HepG2 (cell line): ENCODE measurements at regions not wholly inside any gene's neighbourhood (a gene's known extent, or its start where the extent isn't known, plus 50 kb on each side); places are given as distances from the start of the nearest gene placed in this dataset.

Experiments used
- ATAC-seq: fragments of 200-7000 bp; cut with Tn5 transposase; 3 replicates; pipeline ENCODE4 v1.9.1; 2020; ENCODE audit warnings: mild to moderate bottlenecking, moderate library complexity
- BruUV-seq: library from RNA; stranded (reverse); fragments of 400-500 nt; replicated peaks from 2 replicates; lab custom pipeline; 2021; lab: Mats Ljungman, UMichigan
- CTCF ChIA-PET: fragments of 300-600 bp; formaldehyde crosslinking; extraction: SDS; loops from one replicate; lab custom pipeline; 2021; ENCODE audit warnings: low total read pairs, inconsistent platforms, low intra/inter-chr PET ratio; lab: Yijun Ruan, JAX
- POLR2A ChIA-PET: fragments of 350-600 bp; sonication (Branson Sonifier 250); formaldehyde crosslinking; loops from one replicate; lab custom pipeline; 2020; ENCODE audit warnings: antibody characterized with exemption, inconsistent platforms; lab: Yijun Ruan, JAX
- DNase-seq: peaks from one replicate; pipeline ENCODE4 v3.0.0-alpha.2; 2015; ENCODE audit warnings: low spot score
- FAIRE-seq: peaks from 3 replicates; lab custom pipeline; 2011; peaks lifted over from hg19 to GRCh38; lab: Jason Lieb, UNC
- H2AFZ ChIP-seq: one replicate; pipeline ENCODE4 v1.6.1; 2011; ENCODE audit warnings: low read length, inconsistent platforms
- H3K27ac ChIP-seq: fragments of 300-600 bp; 3 replicates; pipeline ENCODE4 v1.8.0; 2011; ENCODE audit warnings: mixed run types, mild to moderate bottlenecking, mixed read lengths, low read length, inconsistent platforms; ENCODE audit not compliant: insufficient read depth; ENCODE audit errors: extremely low read length
- H3K27me3 ChIP-seq, 2 experiments: fragments of 200-600 bp in 1 of 2; 2 replicates in 1 of 2; 3 replicates in 1 of 2; pipeline versions ENCODE4 v1.6.0 to v1.8.0; 2011; ENCODE audit warnings: low read length in 2 of 2, mild to moderate bottlenecking in 2 of 2, moderate library complexity in 2 of 2, inconsistent platforms in 1 of 2; ENCODE audit not compliant: insufficient read depth in 2 of 2, control insufficient read depth in 1 of 2
- H3K36me3 ChIP-seq, 2 experiments: fragments of 200-600 bp in 1 of 2; replicated peaks in 1 of 2; 2 replicates in 1 of 2; 3 replicates in 1 of 2; pipeline versions ENCODE4 v1.5.1 to v1.8.0; 2011; ENCODE audit warnings: low read length in 2 of 2, inconsistent platforms in 1 of 2; ENCODE audit not compliant: insufficient read depth in 2 of 2, control insufficient read depth in 1 of 2
- H3K4me1 ChIP-seq: 2 replicates; pipeline ENCODE4 v1.5.1; 2012; ENCODE audit warnings: low read length, inconsistent platforms; ENCODE audit not compliant: insufficient read depth
- H3K4me2 ChIP-seq: 2 replicates; pipeline ENCODE4 v1.6.0; 2011; ENCODE audit warnings: low read depth, low read length, inconsistent platforms
- H3K4me3 ChIP-seq, 3 experiments: fragments of 200-600 bp in 1 of 3; sonication (generic), shearing (Covaris generic) in 1 of 3; replicated peaks in 1 of 3; 2 replicates each; pipeline ENCODE4 v1.5.1; 2011 to 2016; ENCODE audit warnings: low read length in 3 of 3, inconsistent platforms in 2 of 3, low read depth in 2 of 3, mild to moderate bottlenecking in 2 of 3, control low read depth in 1 of 3, mixed read lengths in 1 of 3; ENCODE audit not compliant: insufficient read depth in 1 of 3
- H3K79me2 ChIP-seq: one replicate; pipeline ENCODE4 v1.6.1; 2011; ENCODE audit warnings: low read length, inconsistent platforms; ENCODE audit not compliant: insufficient read depth
- H3K9ac ChIP-seq: 2 replicates; pipeline ENCODE4 v1.6.0; 2011; ENCODE audit warnings: mild to moderate bottlenecking, low read depth, low read length, inconsistent platforms; ENCODE audit not compliant: insufficient read depth
- H3K9me3 ChIP-seq: 2 replicates; pipeline ENCODE4 v1.5.1; 2012; ENCODE audit warnings: mild to moderate bottlenecking, low read length
- H4K20me1 ChIP-seq: 2 replicates; pipeline ENCODE4 v1.6.0; 2011; ENCODE audit warnings: inconsistent platforms, mild to moderate bottlenecking, low read length, moderate library complexity; ENCODE audit not compliant: insufficient read depth
- CERS6 ChIP-seq: sonication (generic); formaldehyde crosslinking; IDR thresholded peaks from 2 replicates; pipeline ENCODE4 v1.5.0; 2020; ENCODE audit warnings: missing genetic modification reagents
- FIP1L1 ChIP-seq: fragments of 200-400 bp; formaldehyde crosslinking; IDR thresholded peaks from 2 replicates; pipeline ENCODE4 v1.6.1; 2018; ENCODE audit warnings: low read depth, mild to moderate bottlenecking, low read length, moderate library complexity, borderline replicate concordance; ENCODE audit not compliant: insufficient read depth
- GPBP1L1 ChIP-seq: sonication (generic); formaldehyde crosslinking; IDR thresholded peaks from 2 replicates; pipeline ENCODE4 v1.5.0; 2020; ENCODE audit warnings: mild to moderate bottlenecking, missing genetic modification reagents
- GZF1 ChIP-seq: sonication (generic); formaldehyde crosslinking; IDR thresholded peaks from 2 replicates; pipeline ENCODE4 v1.5.1; 2020; ENCODE audit warnings: mild to moderate bottlenecking, missing genetic modification reagents
- IRF9 ChIP-seq: sonication (generic); formaldehyde crosslinking; IDR thresholded peaks from 2 replicates; pipeline ENCODE4 v1.8.0; 2022; ENCODE audit warnings: missing genetic modification reagents, mild to moderate bottlenecking, borderline replicate concordance
- MBNL3 ChIP-seq: fragments of 250-450 bp; sonication (Bioruptor Pico); conservative IDR thresholded peaks from 2 replicates; pipeline ENCODE4 v1.8.0; 2022; ENCODE audit warnings: mild to moderate bottlenecking, inconsistent platforms
- MIXL1 ChIP-seq: IDR thresholded peaks from 2 replicates; pipeline ENCODE4 v1.6.1; 2016
- MYC ChIP-seq: sonication (generic); formaldehyde crosslinking; IDR thresholded peaks from 2 replicates; pipeline ENCODE4 v1.9.0; 2021; ENCODE audit warnings: missing genetic modification reagents, borderline replicate concordance
- PPARG ChIP-seq: conservative IDR thresholded peaks from 2 replicates; pipeline ENCODE4 v1.6.1; 2016; ENCODE audit warnings: missing biosample characterization, missing genetic modification reagents
- RBM39 ChIP-seq: fragments of 200-400 bp; formaldehyde crosslinking; IDR thresholded peaks from one replicate; pipeline ENCODE4 v1.6.1; 2018; ENCODE audit warnings: antibody characterized with exemption, mild to moderate bottlenecking, low read depth, low read length; ENCODE audit not compliant: poor library complexity, severe bottlenecking
- RERE ChIP-seq: IDR thresholded peaks from 2 replicates; pipeline ENCODE4 v1.6.1; 2016; ENCODE audit warnings: low read depth, missing genetic modification reagents, missing compliant biosample characterization
- SRF ChIP-seq: IDR thresholded peaks from 2 replicates; pipeline ENCODE4 v1.6.1; 2011; ENCODE audit warnings: mild to moderate bottlenecking, low read depth, low read length, moderate library complexity
- SRSF1 ChIP-seq: fragments of 200-400 bp; formaldehyde crosslinking; optimal IDR thresholded peaks from 2 replicates; pipeline ENCODE3; 2017; ENCODE audit warnings: mild to moderate bottlenecking, low read depth, low read length, moderate library complexity
- SSRP1 ChIP-seq: IDR thresholded peaks from 2 replicates; pipeline ENCODE4 v1.6.1; 2016; ENCODE audit warnings: control low read depth
- THAP11 ChIP-seq: IDR thresholded peaks from 2 replicates; pipeline ENCODE4 v1.6.1; 2016; ENCODE audit warnings: missing biosample characterization, missing genetic modification reagents
- ZNF510 ChIP-seq: sonication (generic); formaldehyde crosslinking; IDR thresholded peaks from 2 replicates; pipeline ENCODE4 v1.4.0; 2020; ENCODE audit warnings: low read depth, mild to moderate bottlenecking, missing genetic modification reagents
- ZSCAN21 ChIP-seq: sonication (generic); formaldehyde crosslinking; IDR thresholded peaks from 2 replicates; pipeline ENCODE4 v1.8.0; 2022; ENCODE audit warnings: mild to moderate bottlenecking, missing genetic modification reagents, moderate library complexity, borderline replicate concordance
- ZZZ3 ChIP-seq: sonication (generic); formaldehyde crosslinking; IDR thresholded peaks from 2 replicates; pipeline ENCODE4 v1.4.0; 2020; ENCODE audit warnings: missing genetic modification reagents, mild to moderate bottlenecking, borderline replicate concordance
- WGBS: methylation state at CpG from one replicate; pipeline ENCODE4 v1.1.6; 2017; ENCODE audit warnings: low lambda C conversion rate; 5-methylcytosine and 5-hydroxymethylcytosine counted together
- in situ Hi-C: cut with HindIII; loops from 2 replicates; pipeline ENCODE4 v1.10.0; 2017; ENCODE audit warnings: low pct_unique_long_range_greater_than_20kb; ENCODE audit not compliant: extremely low pct_ligation_motif_present
- intact Hi-C: fragments of 100-400 bp; cut with micrococcal nuclease; formaldehyde crosslinking; loops from one replicate; pipeline ENCODE4 v1.10.0; 2022; ENCODE audit not compliant: unreplicated experiment

GRCh38 chr9:1115370-1115769, 65.2 kb downstream of the DMRT2 start:
- CTCF ChIA-PET = no interaction called here
- in situ Hi-C loops = no loop called here
- no peaks in the 10 kb centered on the region for H3K4me1 ChIP-seq
- TF ChIP-seq GPBP1L1 (CRISPR knock-in tag) (no peak), RERE (CRISPR knock-in tag) (no peak), SRF (no peak), FIP1L1 (no peak), SSRP1 (CRISPR knock-in tag) (no peak), ZZZ3 (CRISPR knock-in tag) (no peak), ZNF510 (CRISPR knock-in tag) (no peak), CERS6 (no peak), SRSF1 (no peak), MBNL3 (no peak), MIXL1 (CRISPR knock-in tag) (no peak), IRF9 (CRISPR knock-in tag) (no peak), ZSCAN21 (no peak), RBM39 (no peak), MYC (no peak), GZF1 (no peak), PPARG (no peak), THAP11 (no peak)

More at GRCh38 chr9:1115370-1115769, 65.2 kb downstream of the DMRT2 start:
- Histone ChIP-seq H4K20me1 (no peaks in the 10 kb centered on the region), H3K9ac (no peak overlapping the region), H3K27me3 (no peaks in the 10 kb centered on the region), H3K4me3 (no peak overlapping the region), H2AFZ (no peak overlapping the region), H3K27ac (no peak overlapping the region), H3K4me2 (no peak overlapping the region), H3K9me3 (no peaks in the 10 kb centered on the region), H3K36me3 (no peaks in the 10 kb centered on the region), H3K79me2 (no peaks in the 10 kb centered on the region)
- ATAC-seq (no peak), DNase-seq (no peak), FAIRE-seq (no peak)
- 2% methylated on average over 3 of the region's 3 CpGs for WGBS
- BruUV-seq = no TSS peak
- POLR2A ChIA-PET = no interaction called here
- intact Hi-C loops = no loop called here
